NCI-H446 treated with DMSO at 0.1 percent for 48 hours (cell line): ENCODE measurements at regions not wholly inside any gene's neighbourhood (a gene's known extent, or its start where the extent isn't known, plus 50 kb on each side); places are given as distances from the start of the nearest gene placed in this dataset.
"Not testable (repeated sequence)": the region's sequence is repeated elsewhere in the genome, so short reads cannot be mapped to it uniquely, and the experiment has no call there.

Source experiments
- DNase-seq: peaks from one replicate; lab custom pipeline; 2025; lab: John Stamatoyannopoulos, UW

- not testable (repeated sequence) for DNase-seq
Measured at GRCh38 chrX:134045372-134045771, 60.0 kb upstream of the GPC3 start.

DNA sequence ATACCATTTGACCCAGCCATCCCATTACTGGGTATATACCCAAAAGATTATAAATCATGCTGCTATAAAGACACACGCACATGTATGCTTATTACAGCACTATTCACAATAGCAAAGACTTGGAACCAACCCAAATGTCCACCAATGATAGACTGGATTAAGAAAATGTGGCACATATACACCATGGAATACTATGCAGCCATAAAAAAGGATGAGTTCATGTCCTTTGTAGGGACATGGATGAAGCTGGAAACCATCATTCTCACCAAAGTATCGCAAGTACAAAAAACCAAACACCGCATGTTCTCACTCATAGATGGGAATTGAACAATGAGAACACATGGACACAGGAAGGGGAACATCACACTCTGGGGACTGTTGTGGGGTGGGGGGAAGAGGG, 81.7 kb upstream of the GPC3 start:
- not testable (repeated sequence) for DNase-seq

DNA sequence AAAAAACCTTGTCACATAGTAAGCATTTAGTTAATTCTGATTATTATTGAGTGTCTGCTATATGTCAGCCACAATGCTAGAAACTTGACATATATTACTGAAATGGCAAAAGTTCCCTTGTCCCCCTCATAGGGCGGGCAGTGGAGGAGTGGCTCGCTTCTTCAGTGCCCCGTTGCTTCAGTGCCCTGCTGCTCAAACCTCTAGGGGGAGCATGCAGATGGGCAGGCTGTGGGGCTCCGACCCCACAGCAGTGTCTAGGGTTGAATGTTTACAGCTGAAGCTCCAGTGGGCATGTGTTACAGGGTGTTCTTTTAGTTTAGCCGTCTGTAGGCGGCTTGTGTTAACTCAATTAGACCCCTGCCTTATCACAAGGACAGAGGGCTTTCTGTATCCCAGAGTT, 86.5 kb upstream of the GPC3 start:
- not testable (repeated sequence) for DNase-seq

DNA sequence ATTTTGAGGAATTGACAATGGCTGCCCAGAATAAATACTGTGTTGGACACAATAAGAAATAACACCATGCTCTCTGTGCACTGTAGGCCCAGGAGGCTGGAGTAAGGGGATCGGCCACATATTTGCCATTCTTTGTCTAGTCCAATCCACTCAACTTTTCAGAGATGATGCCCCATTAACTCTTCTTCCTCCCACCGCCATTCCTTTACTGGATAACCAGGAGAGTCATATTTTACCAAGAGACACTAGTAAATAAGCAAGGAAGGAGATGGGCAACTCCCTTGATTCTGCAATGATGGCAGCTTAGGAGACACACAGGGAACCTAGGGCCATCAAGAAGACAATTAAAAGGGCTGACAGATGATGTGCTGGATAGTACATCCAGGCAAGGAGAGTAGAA, 87.9 kb upstream of the GPC3 start:
- no peak for DNase-seq

GRCh38 chrX:134074151-134074550, 88.8 kb upstream of the GPC3 start:
- DNase-seq, result no peak

DNA sequence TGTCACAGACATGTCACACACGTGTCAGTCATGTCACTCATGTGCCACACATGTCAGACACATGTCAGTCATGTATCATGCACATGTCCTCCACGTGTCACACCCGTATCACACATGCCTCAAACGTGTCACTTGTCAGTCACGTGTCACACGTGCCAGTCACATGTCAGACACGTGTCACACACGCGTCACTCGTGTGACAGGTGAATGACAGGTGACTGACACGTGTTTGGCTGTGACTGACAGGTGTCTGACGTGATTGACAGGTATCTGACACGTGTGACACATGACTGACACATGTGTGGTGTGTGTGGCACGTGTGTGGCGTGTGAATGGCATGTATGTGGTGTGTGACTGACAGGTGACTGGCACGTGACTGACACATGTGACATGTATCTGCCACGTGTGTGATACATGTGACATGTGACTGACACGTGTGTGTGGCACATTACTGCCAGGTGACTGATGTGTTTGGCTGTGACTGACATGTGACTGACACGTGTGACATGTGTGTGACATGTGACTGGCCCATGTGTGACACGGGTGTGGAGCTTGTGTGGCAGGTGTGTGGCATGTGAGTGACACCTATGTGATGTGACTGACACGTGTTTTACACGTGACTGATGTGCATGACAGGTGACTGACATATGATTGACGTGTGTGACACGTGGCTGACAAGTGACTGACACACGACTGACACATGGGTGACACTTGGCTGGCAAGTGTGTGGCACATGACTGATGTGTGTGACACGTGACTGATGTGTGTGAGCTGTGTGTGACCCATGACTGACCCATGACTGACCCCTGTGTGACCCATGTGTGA, 90.7 kb upstream of the GPC3 start:
- DNase-seq, result no peak

GRCh38 chrX:134095366-134095765, 110.0 kb upstream of the GPC3 start:
- no peak for DNase-seq

DNA sequence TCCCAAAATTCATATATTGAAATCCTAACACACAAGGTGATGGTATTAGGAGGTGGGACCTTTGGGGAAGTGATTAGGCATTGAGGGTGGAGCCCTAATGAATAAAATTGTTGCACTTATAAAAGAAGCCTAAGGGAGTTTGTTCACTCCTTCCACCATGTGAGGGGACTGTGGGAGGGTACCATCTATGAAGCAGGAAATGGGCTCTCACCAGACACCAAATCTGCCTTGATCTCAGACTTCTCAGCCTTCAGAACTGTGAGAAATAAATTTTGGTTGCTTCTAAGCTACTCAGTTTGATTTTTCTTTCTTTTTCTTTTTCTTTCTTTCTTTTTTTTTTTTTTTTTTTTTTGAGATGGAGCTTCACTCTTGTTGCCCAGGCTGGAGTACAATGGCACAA, 116.2 kb upstream of the GPC3 start:
- DNase-seq, result no peak

- DNase-seq, result no peak
Measured at GRCh38 chrX:134115270-134115669, 121.7 kb upstream of the CCDC160 start.

- DNase-seq, result no peak
Measured at GRCh38 chrX:134137341-134137740, 99.6 kb upstream of the CCDC160 start.

- DNase-seq, result no peak
Measured at GRCh38 chrX:134139090-134139489, 97.9 kb upstream of the CCDC160 start.

DNA sequence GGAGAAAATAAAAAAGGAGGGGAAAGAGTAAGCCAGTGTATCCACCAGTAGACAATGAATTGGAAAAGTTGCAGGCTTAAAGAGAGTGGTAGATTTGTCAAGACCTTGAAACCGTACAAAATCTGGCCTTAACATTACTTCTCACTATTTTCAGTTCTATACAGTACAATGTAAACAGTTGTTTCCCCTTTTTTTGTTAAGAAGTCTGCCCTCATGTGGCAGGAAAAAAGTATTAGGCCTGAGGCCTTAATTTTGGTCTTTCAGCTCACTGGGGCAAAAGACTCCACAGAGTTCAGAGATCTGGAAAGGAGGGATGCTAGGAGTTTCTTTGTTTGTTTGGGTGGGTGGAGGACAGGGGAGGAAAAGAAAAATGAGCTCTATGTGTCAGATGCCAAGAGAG, 92.8 kb upstream of the CCDC160 start:
- peak; percentile 13 for DNase-seq

- DNase-seq, result no peak
Measured at GRCh38 chrX:134146493-134146892, 90.5 kb upstream of the CCDC160 start.

GRCh38 chrX:134148172-134148692, 88.8 kb upstream of the CCDC160 start:
- no peak for DNase-seq

GRCh38 chrX:134158821-134159512, 78.0 kb upstream of the CCDC160 start:
- no peak for DNase-seq

GRCh38 chrX:134161162-134161561, 75.8 kb upstream of the CCDC160 start:
- no peak for DNase-seq

GRCh38 chrX:134162032-134162431, 75.0 kb upstream of the CCDC160 start:
- peak; percentile 11 for DNase-seq

- DNase-seq, result no peak
Measured at GRCh38 chrX:134163836-134164235, 73.1 kb upstream of the CCDC160 start.

GRCh38 chrX:134167591-134168203, 69.3 kb upstream of the CCDC160 start:
- DNase-seq, result no peak

DNA sequence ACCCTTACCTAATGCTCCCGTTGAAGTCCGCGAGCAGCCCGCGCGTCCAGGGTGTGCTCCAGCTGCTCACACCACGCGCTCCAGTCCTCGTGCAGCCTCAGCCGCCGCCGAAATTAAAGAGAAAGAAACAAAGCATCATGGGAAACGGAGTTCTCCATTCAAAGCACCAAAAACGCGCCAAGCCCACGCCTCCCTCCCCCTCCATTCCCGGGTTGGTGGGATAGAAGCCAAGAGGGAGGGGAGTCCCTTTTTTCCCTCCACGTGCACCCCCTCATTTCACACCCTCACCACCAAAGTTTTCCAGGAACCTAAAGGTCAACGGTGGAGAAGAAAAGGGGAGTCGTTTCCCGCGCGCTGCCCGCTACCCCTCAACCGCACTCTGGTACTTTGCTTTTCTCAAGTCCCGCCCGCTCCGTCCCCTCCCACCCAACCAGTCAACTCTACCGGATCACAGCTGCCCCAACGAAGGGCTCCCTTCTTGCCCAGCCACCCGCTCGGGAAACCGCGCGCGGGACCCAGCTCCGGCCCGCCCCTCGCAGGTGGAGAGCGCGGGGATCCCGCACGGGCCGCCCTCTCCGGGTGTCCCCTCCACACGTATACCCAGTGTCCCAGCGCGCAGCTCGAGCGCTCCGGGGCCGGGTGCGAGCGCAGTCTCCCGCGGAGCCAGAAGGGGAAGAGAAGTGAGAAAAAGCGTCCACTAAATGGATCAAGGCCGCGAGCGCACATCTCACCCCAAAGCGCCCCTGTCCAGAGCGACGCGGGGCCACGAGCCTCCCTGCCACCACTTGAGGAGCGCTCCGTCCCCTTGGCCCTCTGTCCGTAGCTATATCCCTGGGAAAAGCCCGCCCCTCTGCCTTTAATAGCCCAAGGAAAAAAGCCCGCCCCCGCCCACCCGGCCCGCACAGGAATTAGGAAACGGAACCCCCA, 65.1 kb upstream of the CCDC160 start:
- peak; percentile 38 for DNase-seq

DNA sequence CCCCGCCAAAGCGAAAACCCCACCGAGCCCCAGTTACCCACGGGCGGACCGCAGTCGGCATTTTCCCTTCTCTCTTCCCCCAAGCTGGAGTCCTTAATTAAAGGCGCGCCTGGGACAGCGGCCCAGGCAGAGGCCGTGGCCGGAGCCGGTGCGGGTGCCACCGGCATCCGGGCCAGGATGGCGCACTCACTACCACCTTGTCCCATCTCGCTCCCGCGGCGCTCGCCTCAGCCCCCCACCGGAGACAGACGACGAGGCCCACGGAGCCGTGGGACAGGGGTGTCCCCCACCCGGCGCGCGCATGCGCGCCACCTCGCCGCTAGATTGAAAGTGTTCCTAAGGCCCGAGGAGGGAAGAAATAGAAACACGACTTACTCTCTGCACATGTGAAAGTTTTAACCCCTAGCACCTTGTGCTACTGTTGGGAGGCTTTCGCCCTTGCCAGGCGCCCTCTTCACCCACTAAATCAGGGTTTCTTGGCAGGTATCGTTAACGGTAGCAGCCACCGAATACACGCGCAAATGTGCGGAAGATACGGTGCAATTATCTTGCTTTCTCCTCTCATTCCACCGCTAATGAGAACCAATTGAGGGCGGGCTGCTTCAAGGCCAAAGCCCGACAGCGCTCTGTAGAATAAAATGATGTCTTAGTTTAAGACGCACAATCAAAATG, 64.3 kb upstream of the CCDC160 start:
- DNase-seq, result no peak
